T-helper 1 cell treated with Interleukin-12 subunit alpha and Interleukin-12 subunit beta and Interleukin-4 antibody, amounts not matched to agents 30 μg/mL and 1 μg/mL, for 36 hours (primary cell): ENCODE measurements at regions not wholly inside any gene's neighbourhood (a gene's known extent, or its start where the extent isn't known, plus 50 kb on each side); places are given as distances from the start of the nearest gene placed in this dataset.
A peak's percentile ranks its signal among the peaks of the same experiment; 100 is the strongest.
"Not testable (repeated sequence)": the region's sequence is repeated elsewhere in the genome, so short reads cannot be mapped to it uniquely, and the experiment has no call there.

Source experiments
- H3K27ac Mint-ChIP-seq: one replicate; pipeline ENCODE4 v1.8.0; 2021; ENCODE audit warnings: mild to moderate bottlenecking, mixed read lengths
- H3K27me3 Mint-ChIP-seq: one replicate; pipeline ENCODE4 v1.8.0; 2021; ENCODE audit warnings: low read depth, mixed read lengths
- H3K36me3 Mint-ChIP-seq: one replicate; pipeline ENCODE4 v1.8.0; 2021; ENCODE audit warnings: low read depth, mixed read lengths
- H3K4me1 Mint-ChIP-seq: one replicate; pipeline ENCODE4 v1.8.0; 2021; ENCODE audit warnings: low read depth, mixed read lengths
- H3K4me3 Mint-ChIP-seq: one replicate; pipeline ENCODE4 v1.8.0; 2021; ENCODE audit warnings: mild to moderate bottlenecking, moderate library complexity, mixed read lengths
- H3K9me3 Mint-ChIP-seq: one replicate; pipeline ENCODE4 v1.8.0; 2021; ENCODE audit warnings: mixed read lengths

DNA sequence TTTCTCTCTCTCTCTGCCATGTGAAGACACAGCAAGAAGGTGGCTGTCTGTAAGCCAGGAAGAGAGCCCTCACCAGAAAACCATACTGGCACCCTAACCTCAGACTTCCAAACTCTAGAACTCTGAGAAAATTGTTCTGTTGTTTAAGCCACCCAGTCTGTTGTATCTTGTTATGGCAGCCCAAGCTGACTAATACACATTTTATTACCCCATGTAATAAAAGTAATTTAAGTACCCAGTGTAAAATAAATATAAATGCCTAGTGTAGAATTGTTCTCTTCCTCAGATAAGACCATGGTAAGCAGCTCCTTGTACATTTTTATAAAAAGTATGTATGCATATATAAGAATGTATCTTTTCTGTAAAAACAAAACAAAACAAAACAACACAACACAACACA, 119.7 kb downstream of the DTL start:
- H3K36me3 Mint-ChIP-seq: peaks cover 3% of the 10 kb centered on the region
- H3K27me3 Mint-ChIP-seq: peaks cover 3% of the 10 kb centered on the region
- peaks cover 20% of the 10 kb centered on the region for H3K4me1 Mint-ChIP-seq
- no peak overlapping the region for H3K4me3 Mint-ChIP-seq
- no peaks in the 10 kb centered on the region for H3K9me3 Mint-ChIP-seq
- H3K27ac Mint-ChIP-seq: no peak overlapping the region

DNA sequence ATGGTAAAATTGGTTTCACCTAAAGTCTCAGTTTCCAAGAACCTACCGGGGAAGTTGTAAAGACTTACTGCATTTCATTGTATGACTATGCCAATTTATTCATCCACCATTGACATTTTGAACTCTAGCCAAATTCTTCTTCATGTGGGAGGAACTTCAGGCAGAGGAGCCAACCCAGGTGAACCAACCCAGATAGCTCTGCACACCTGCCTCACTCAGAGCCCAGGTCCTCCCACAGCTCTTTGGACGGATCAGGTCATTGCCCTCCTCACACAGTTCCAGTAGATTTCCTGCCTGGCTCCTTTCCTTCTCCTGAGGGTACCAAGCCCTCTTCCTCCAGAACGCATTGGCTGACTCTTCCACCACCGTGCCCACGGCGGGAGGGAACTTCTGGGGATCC, 121.7 kb downstream of the DTL start:
- Mint-ChIP-seq H3K4me3 (no peak overlapping the region), H3K9me3 (no peaks in the 10 kb centered on the region), H3K36me3 (peaks cover 3% of the 10 kb centered on the region), H3K27ac (no peak overlapping the region), H3K27me3 (peaks cover under 1% of the 10 kb centered on the region), H3K4me1 (peaks cover 33% of the 10 kb centered on the region)

DNA sequence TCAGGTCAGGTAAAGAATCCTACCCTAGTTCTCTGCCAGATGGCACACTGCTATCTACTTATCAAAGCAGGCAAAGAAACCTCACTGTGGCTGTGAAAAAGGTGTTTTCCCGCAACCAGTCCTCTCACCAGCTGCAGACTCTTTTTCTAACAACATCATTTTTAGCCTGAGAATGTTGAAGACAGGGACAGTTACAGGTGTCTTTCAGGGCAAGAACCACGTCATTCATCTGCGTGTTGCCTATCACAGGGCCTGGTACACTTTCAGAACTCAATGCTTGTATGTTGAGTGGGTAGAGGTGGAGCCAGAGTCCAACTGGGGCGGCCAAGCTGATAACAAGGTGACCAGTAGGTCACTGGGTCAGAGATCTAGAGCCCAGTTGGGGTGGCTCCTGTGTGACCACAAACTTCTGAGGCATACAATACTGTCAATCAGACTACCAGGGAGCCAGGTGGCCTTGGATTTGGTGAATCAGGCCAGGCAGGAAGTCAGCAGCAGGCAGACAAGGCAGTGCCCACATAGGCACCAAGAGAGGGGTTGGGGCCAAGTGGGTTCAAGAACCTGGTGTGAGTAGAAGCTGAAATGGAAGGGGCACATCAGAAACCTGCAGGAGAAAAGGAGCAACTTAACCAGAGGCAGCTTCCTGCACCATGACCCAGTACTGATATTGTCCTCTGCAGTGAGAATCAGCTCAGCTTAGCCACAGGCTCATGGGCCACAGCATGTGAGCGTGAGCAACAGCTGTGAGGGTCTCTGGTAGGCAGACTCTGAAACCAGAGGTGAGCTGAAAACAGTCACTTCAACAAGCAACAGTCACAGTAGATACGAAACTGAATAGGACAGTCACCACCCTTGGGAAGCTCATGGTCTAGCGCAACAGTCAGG, 123.6 kb downstream of the DTL start:
- H3K4me3 Mint-ChIP-seq: peak overlapping the region; percentile 10
- H3K36me3 Mint-ChIP-seq: peaks cover 3% of the 10 kb centered on the region
- peak overlapping the region; percentile 21 for H3K27ac Mint-ChIP-seq
- H3K4me1 Mint-ChIP-seq: peaks cover 36% of the 10 kb centered on the region
- no peaks in the 10 kb centered on the region for H3K9me3 Mint-ChIP-seq
- no peaks in the 10 kb centered on the region for H3K27me3 Mint-ChIP-seq

DNA sequence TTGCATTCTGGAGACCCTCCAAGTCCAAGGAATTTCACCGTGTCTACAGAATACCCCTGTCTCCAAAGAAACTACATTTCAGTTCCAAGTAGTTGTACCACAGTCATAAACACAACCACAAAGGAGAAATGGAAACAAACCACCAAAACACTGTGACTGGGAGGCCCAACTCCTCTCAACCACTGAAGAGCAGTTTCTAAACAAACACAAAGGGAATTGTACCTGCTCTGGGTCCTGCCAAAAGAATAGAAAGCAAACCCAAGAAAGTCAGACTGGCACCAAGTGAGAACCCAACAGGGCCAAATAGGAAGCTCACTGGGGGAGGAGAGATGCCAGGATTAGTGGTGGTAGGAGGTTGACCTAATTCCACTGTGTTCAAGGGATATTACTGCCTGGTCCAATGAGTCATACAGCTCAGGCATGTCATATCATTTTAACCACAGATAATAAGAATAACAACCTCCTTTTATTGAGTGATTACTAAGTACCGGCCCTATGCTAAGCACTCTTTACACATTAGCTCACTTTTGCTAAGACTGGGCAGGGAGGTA, 123.9 kb upstream of the PPP2R5A start:
- Mint-ChIP-seq H3K27ac (peak overlapping the region; percentile 59), H3K36me3 (peaks cover 3% of the 10 kb centered on the region), H3K27me3 (no peaks in the 10 kb centered on the region), H3K9me3 (no peaks in the 10 kb centered on the region), H3K4me1 (peaks cover 36% of the 10 kb centered on the region), H3K4me3 (peak overlapping the region; percentile 25)

DNA sequence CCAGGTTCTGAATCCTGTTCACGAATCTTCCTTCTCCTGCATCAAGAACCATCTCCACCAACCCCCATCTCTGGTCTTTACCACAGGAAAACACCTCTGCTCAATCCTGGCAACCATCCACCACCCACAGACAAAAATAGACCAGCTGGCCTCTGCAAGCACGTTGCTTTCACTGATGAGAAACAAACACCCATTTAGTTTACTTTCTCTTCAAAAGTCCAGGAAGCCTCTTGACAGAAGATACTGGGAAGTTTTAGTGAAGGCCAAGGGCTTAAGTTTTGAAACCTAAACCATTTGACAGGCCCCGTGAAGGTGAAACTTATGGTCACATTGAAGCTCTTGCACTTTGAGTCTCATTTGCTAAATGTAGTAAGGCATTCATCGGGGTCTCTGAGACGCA, 122.6 kb upstream of the PPP2R5A start:
- peaks cover 3% of the 10 kb centered on the region for H3K36me3 Mint-ChIP-seq
- H3K9me3 Mint-ChIP-seq: no peaks in the 10 kb centered on the region
- H3K4me1 Mint-ChIP-seq: peaks cover 38% of the 10 kb centered on the region
- H3K27me3 Mint-ChIP-seq: no peaks in the 10 kb centered on the region
- H3K4me3 Mint-ChIP-seq: peak overlapping the region; percentile 56
- H3K27ac Mint-ChIP-seq: no peak overlapping the region

DNA sequence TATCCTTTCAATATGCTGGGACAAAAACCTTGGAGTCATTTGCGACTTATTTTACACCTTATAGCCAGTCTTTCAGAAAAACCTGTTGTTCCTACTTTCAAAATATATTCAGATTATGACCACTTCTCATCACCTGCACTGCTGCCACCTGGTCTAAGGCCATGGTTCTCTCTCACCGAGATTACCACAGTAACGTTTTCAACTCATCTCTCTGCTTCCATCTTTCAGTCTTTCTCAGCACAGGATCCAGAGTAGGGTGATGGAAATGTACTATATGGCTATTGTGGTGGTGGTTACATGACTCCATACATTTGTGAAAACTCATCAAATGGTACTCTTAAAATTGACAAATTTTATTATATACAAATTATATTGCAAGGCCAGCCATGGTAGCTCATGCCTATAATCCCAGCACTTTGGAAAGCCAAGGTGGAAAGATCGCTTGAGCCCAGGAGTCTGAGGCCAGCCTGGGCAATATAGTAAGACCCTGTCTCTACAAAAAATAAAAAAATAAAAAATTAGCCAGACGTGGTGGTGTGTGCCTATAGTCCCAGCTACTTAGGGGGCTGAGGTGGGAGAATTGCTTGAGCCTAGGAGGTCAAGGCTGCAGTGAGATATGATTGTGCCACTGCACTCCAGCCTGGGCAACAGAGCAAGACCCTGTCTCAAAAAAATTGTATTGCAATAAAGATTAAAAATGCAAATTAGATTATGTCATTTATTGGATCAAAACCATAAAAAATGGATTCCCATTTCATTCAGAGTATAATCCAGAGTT, 120.9 kb upstream of the PPP2R5A start:
- Mint-ChIP-seq H3K4me3 (no peak overlapping the region), H3K4me1 (peaks cover 26% of the 10 kb centered on the region), H3K36me3 (no peaks in the 10 kb centered on the region), H3K27me3 (no peaks in the 10 kb centered on the region), H3K9me3 (no peaks in the 10 kb centered on the region), H3K27ac (no peak overlapping the region)

DNA sequence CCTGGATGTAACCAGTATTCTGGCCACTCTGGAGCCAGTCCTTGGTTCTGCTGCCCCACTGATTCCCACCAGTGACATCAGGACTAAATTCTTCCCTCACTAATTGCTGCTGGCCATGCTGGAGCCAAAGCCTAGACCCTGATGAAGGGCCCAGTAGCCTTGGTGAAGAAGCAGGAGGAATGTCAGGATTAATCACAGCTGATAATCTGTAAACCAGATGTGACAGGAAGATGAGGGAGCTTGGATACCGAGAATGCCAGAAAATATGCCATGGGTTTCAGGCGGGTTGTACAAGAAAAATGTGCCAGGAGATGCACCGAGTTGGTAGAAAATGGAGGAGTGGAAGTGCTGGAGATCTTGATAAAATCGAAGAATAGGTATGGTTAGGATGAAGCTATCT, 119.0 kb upstream of the PPP2R5A start:
- no peaks in the 10 kb centered on the region for H3K27me3 Mint-ChIP-seq
- H3K9me3 Mint-ChIP-seq: no peaks in the 10 kb centered on the region
- no peak overlapping the region for H3K27ac Mint-ChIP-seq
- peaks cover 18% of the 10 kb centered on the region for H3K4me1 Mint-ChIP-seq
- H3K36me3 Mint-ChIP-seq: peaks cover 2% of the 10 kb centered on the region
- no peak overlapping the region for H3K4me3 Mint-ChIP-seq

DNA sequence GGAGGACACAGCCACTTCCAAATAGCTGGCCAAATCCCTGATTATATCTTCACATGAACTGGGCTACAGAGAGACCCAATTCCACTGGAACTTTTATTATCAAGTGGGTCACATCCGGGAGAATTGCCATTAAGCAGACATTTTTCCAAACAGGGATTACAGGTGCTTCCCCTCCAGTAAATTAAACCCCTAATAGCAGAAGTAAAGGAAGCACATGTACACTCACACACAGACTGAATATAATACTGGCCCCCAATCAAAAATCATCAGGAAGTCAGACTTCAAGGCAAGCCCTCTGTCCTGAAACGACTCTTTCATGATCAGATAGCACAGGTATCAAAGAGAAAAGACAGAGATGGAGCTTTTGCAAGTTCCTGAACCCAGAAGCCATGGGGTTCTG, 118.6 kb upstream of the PPP2R5A start:
- H3K4me3 Mint-ChIP-seq: no peak overlapping the region
- peaks cover 14% of the 10 kb centered on the region for H3K4me1 Mint-ChIP-seq
- no peaks in the 10 kb centered on the region for H3K27me3 Mint-ChIP-seq
- H3K36me3 Mint-ChIP-seq: peaks cover 2% of the 10 kb centered on the region
- H3K27ac Mint-ChIP-seq: no peak overlapping the region
- no peaks in the 10 kb centered on the region for H3K9me3 Mint-ChIP-seq

DNA sequence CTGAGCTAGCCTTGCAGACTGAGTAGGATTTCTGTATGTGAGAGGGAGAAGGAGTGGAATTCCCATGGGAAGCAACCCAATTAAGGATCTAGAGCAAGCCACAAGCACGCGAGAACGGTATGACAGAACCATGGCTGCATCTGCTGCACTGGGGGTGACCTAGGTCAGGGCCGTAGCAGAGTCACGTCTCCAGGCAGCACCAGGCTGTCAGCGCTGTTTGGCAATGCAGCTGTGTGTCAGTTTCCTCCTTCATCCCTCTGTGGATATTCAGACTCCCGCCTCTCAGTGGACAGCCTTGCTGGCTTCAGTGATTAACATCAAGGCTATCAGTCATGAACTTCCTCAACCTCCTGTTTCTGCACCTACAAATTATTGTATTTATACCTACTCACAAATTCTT, 118.1 kb upstream of the PPP2R5A start:
- Mint-ChIP-seq H3K27me3 (no peaks in the 10 kb centered on the region), H3K4me3 (no peak overlapping the region), H3K4me1 (peaks cover 10% of the 10 kb centered on the region)

DNA sequence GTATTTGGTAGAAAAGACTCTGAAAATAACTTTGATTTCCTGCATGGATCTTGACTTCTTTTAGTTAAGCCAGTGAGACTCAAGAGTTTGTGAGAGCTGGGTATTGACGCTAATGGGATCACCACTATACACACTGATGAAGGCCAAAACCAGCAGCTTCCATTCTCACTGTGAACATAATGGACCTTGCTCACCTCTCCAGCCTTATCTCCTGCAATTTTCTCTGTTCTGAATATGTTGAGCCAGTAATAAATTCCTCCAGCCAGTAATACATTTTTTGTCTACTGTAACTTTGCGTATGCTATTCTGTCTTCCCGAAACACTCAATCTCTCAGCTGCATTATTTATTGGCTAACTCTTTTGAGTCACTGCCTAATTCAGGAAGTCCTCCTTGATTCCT, 111.6 kb upstream of the PPP2R5A start:
- no peaks in the 10 kb centered on the region for H3K27me3 Mint-ChIP-seq
- H3K9me3 Mint-ChIP-seq: no peaks in the 10 kb centered on the region
- H3K4me3 Mint-ChIP-seq: no peak overlapping the region
- no peak overlapping the region for H3K27ac Mint-ChIP-seq
- H3K36me3 Mint-ChIP-seq: peaks cover 2% of the 10 kb centered on the region
- H3K4me1 Mint-ChIP-seq: peaks cover 2% of the 10 kb centered on the region

More for the DNA sequence above, 118.1 kb upstream of the PPP2R5A start:
- Mint-ChIP-seq H3K36me3 (peaks cover 2% of the 10 kb centered on the region), H3K27ac (no peak overlapping the region), H3K9me3 (no peaks in the 10 kb centered on the region)

DNA sequence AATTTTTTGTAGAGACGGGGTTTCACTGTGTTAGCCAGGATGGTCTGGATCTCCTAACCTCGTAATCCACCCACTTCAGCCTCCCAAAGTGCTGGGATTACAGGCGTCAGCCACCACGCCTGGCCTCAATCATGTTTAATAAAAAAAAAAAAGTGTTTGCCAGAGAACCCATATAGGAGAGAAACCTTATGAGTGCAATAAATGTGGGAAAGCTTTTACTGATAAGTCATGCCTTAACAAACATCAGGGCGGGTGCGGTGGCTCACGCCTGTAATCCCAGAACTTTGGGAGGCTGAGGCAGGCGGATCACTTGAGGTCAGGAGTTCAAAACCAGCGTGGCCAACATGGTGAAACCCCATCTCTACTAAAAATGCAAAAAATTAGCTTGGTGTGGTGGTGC, 110.9 kb upstream of the PPP2R5A start:
- H3K27me3 Mint-ChIP-seq, H3K27ac Mint-ChIP-seq, H3K4me3 Mint-ChIP-seq, H3K9me3 Mint-ChIP-seq, H3K4me1 Mint-ChIP-seq, H3K36me3 Mint-ChIP-seq: not testable (repeated sequence)

DNA sequence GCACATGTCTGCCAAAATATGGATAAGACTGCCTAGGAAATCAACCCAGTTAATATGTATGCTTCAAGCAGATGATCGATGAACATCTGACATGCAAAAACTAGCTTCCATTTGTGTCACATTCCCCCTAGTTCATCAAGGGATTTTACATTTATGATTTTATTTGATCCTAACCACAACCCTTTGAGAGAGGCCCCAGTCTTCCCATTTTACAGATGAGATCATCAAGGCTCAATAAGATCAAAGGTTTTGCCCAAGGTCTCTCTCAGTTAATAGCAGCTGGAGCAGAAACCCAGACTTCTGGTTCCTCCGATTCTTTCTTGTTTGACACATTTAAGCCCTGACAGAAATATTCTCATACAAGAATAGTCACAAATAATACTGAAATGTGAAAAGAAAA, 107.7 kb upstream of the PPP2R5A start:
- H3K4me1 Mint-ChIP-seq: peaks cover 3% of the 10 kb centered on the region
- no peaks in the 10 kb centered on the region for H3K9me3 Mint-ChIP-seq
- H3K36me3 Mint-ChIP-seq: peaks cover 1% of the 10 kb centered on the region
- no peak overlapping the region for H3K4me3 Mint-ChIP-seq
- no peak overlapping the region for H3K27ac Mint-ChIP-seq
- no peaks in the 10 kb centered on the region for H3K27me3 Mint-ChIP-seq

DNA sequence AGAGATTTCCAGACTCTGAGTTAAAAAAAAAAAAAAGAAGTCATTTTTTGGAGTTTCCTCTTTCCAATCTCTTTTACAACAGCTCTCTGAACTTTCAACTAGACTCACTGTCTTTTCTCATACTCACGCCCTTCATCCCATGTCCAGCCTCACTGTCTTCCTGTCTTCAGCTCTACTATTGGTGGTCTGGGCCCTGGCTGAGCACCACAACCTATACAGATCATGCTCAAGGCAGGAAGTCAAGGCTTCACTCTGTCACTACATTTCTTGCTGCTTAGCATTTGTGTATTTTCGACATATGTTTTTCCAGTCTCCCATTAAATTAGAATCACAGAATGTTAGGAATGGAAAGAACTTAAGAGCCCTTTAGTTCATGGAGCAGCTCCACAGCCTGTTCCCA, 106.4 kb upstream of the PPP2R5A start:
- Mint-ChIP-seq H3K36me3 (peaks cover 1% of the 10 kb centered on the region), H3K4me3 (no peak overlapping the region), H3K4me1 (peaks cover 3% of the 10 kb centered on the region), H3K27me3 (no peaks in the 10 kb centered on the region), H3K9me3 (no peaks in the 10 kb centered on the region), H3K27ac (no peak overlapping the region)

DNA sequence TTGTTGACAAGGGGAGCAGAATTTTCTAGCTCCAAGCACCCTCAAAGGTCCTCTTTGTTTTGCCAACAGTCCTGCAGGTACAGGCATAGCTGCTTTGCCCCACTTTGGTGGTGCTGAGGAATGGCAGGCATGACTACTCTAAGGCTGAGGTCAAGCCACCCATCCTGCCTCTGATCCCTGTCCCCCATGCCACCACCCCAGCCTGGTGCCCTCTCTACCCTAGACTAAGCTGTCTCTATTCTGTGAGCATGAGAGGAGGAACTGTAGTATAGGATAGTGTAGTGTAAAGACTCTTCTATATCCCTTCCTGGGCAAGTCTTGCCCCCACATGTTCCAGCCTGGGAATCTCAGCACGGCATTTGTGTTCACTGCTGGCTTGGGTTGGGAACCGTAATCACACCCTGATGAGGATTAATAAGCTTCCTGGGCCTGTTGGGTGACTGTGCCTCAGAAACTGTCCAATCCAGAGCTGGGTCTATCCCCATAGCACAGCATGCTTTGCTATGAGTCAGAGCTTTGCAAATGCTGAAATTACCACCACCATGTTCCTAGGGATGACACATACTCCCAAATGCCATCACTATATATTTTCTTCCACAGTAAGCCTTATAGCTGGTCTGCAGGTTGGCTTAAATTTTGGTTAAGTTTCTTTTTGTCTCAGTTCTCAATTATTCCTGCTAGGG, 105.7 kb upstream of the PPP2R5A start:
- no peaks in the 10 kb centered on the region for H3K27me3 Mint-ChIP-seq
- no peak overlapping the region for H3K27ac Mint-ChIP-seq
- peaks cover 3% of the 10 kb centered on the region for H3K4me1 Mint-ChIP-seq
- no peak overlapping the region for H3K4me3 Mint-ChIP-seq
- H3K9me3 Mint-ChIP-seq: no peaks in the 10 kb centered on the region
- H3K36me3 Mint-ChIP-seq: peaks cover 1% of the 10 kb centered on the region
